ENCODE measurements at regions not wholly inside any gene's neighbourhood (a gene's known extent, or its start where the extent isn't known, plus 50 kb on each side); places are given as distances from the start of the nearest gene placed in this dataset.
"Not testable (repeated sequence)": the region's sequence is repeated elsewhere in the genome, so short reads cannot be mapped to it uniquely, and the experiment has no call there.

GRCh38 chr3:166283840-166284239, 446.6 kb upstream of the BCHE start:
- H3K4me1 ChIP-seq (ENCODE audit: control insufficient read depth, insufficient read depth, low read length) = no peaks in the 10 kb centered on the region
- no peaks in the 10 kb centered on the region for H3K9me3 ChIP-seq (replicated peaks; ENCODE audit: control insufficient read depth, low read depth, low read length)
- H3K27me3 ChIP-seq (ENCODE audit: control insufficient read depth, insufficient read depth, low read length) = no peaks in the 10 kb centered on the region
- H3K36me3 ChIP-seq (ENCODE audit: control insufficient read depth, insufficient read depth, low read length) = no peaks in the 10 kb centered on the region
- no peak overlapping the region for H3K27ac ChIP-seq (ENCODE audit: low read length)
- no peak overlapping the region for H3K4me3 ChIP-seq (ENCODE audit: low read length)
- peak; percentile 86 for DNase-seq
- no CpG with 5 or more reads among the region's 5 CpGs for WGBS (ENCODE audit: insufficient coverage)

GRCh38 chr3:166282931-166283330, 445.7 kb upstream of the BCHE start:
- no peaks in the 10 kb centered on the region for H3K27me3 ChIP-seq (ENCODE audit: control insufficient read depth, insufficient read depth, low read length)
- no peak overlapping the region for H3K27ac ChIP-seq (ENCODE audit: low read length)
- no peaks in the 10 kb centered on the region for H3K4me1 ChIP-seq (ENCODE audit: control insufficient read depth, insufficient read depth, low read length)
- no peak for DNase-seq
- no peak overlapping the region for H3K4me3 ChIP-seq (ENCODE audit: low read length)
- no peaks in the 10 kb centered on the region for H3K9me3 ChIP-seq (replicated peaks; ENCODE audit: control insufficient read depth, low read depth, low read length)
- no peaks in the 10 kb centered on the region for H3K36me3 ChIP-seq (ENCODE audit: control insufficient read depth, insufficient read depth, low read length)
- WGBS (ENCODE audit: insufficient coverage) = no CpG with 5 or more reads among the region's 2 CpGs

- H3K4me1 ChIP-seq (ENCODE audit: control insufficient read depth, insufficient read depth, low read length) = no peaks in the 10 kb centered on the region
- H3K27ac ChIP-seq (ENCODE audit: low read length) = no peak overlapping the region
- no peaks in the 10 kb centered on the region for H3K9me3 ChIP-seq (replicated peaks; ENCODE audit: control insufficient read depth, low read depth, low read length)
- no peak overlapping the region for H3K4me3 ChIP-seq (ENCODE audit: low read length)
- no peaks in the 10 kb centered on the region for H3K27me3 ChIP-seq (ENCODE audit: control insufficient read depth, insufficient read depth, low read length)
- no CpG with 5 or more reads among the region's 2 CpGs for whole genome bisulfite sequencing (ENCODE audit: insufficient coverage)
- DNase-seq = no peak
- no peaks in the 10 kb centered on the region for H3K36me3 ChIP-seq (ENCODE audit: control insufficient read depth, insufficient read depth, low read length)
Measured at GRCh38 chr3:166279636-166280035, 442.4 kb upstream of the BCHE start.

- WGBS (ENCODE audit: insufficient coverage) = no CpG with 5 or more reads among the region's 1 CpG
- Histone ChIP-seq H3K36me3 (ENCODE audit: control insufficient read depth, insufficient read depth, low read length) (no peaks in the 10 kb centered on the region), H3K4me1 (ENCODE audit: control insufficient read depth, insufficient read depth, low read length) (no peaks in the 10 kb centered on the region), H3K9me3 (replicated peaks; ENCODE audit: control insufficient read depth, low read depth, low read length) (no peaks in the 10 kb centered on the region), H3K27ac (ENCODE audit: low read length) (no peak overlapping the region), H3K4me3 (ENCODE audit: low read length) (no peak overlapping the region), H3K27me3 (ENCODE audit: control insufficient read depth, insufficient read depth, low read length) (no peaks in the 10 kb centered on the region)
- DNase-seq = no peak
Measured at GRCh38 chr3:166275024-166275390, 437.8 kb upstream of the BCHE start.

- no peak for DNase-seq
- H3K9me3 ChIP-seq (replicated peaks; ENCODE audit: control insufficient read depth, low read depth, low read length) = no peaks in the 10 kb centered on the region
- WGBS (ENCODE audit: insufficient coverage) = no CpG with 5 or more reads among the region's 4 CpGs
Measured at GRCh38 chr3:166274351-166275023, 437.3 kb upstream of the BCHE start.

GRCh38 chr3:166270429-166270828, 433.2 kb upstream of the BCHE start:
- Histone ChIP-seq H3K4me1 (ENCODE audit: control insufficient read depth, insufficient read depth, low read length) (no peaks in the 10 kb centered on the region), H3K27me3 (ENCODE audit: control insufficient read depth, insufficient read depth, low read length) (no peaks in the 10 kb centered on the region), H3K36me3 (ENCODE audit: control insufficient read depth, insufficient read depth, low read length) (no peaks in the 10 kb centered on the region), H3K4me3 (ENCODE audit: low read length) (no peak overlapping the region), H3K9me3 (replicated peaks; ENCODE audit: control insufficient read depth, low read depth, low read length) (no peaks in the 10 kb centered on the region), H3K27ac (ENCODE audit: low read length) (no peak overlapping the region)
- DNase-seq = no peak
- no CpG with 5 or more reads among the region's 1 CpG for WGBS (ENCODE audit: insufficient coverage)

More at GRCh38 chr3:166274351-166275023, 437.3 kb upstream of the BCHE start:
- no peak overlapping the region for H3K27ac ChIP-seq (ENCODE audit: low read length)
- H3K36me3 ChIP-seq (ENCODE audit: control insufficient read depth, insufficient read depth, low read length) = no peaks in the 10 kb centered on the region
- H3K27me3 ChIP-seq (ENCODE audit: control insufficient read depth, insufficient read depth, low read length) = no peaks in the 10 kb centered on the region
- no peak overlapping the region for H3K4me3 ChIP-seq (ENCODE audit: low read length)
- H3K4me1 ChIP-seq (ENCODE audit: control insufficient read depth, insufficient read depth, low read length) = no peaks in the 10 kb centered on the region

- DNase-seq = no peak
- Histone ChIP-seq H3K9me3 (replicated peaks; ENCODE audit: control insufficient read depth, low read depth, low read length) (no peaks in the 10 kb centered on the region), H3K4me3 (ENCODE audit: low read length) (no peak overlapping the region), H3K27me3 (ENCODE audit: control insufficient read depth, insufficient read depth, low read length) (no peaks in the 10 kb centered on the region), H3K4me1 (ENCODE audit: control insufficient read depth, insufficient read depth, low read length) (no peaks in the 10 kb centered on the region), H3K36me3 (ENCODE audit: control insufficient read depth, insufficient read depth, low read length) (no peaks in the 10 kb centered on the region), H3K27ac (ENCODE audit: low read length) (no peak overlapping the region)
- 100% methylated on average over 1 of the region's 4 CpGs for WGBS (ENCODE audit: insufficient coverage)
Measured at GRCh38 chr3:166265153-166265552, 427.9 kb upstream of the BCHE start.

- DNase-seq = no peak
- Histone ChIP-seq H3K9me3 (replicated peaks; ENCODE audit: control insufficient read depth, low read depth, low read length) (no peaks in the 10 kb centered on the region), H3K4me1 (ENCODE audit: control insufficient read depth, insufficient read depth, low read length) (no peaks in the 10 kb centered on the region), H3K4me3 (ENCODE audit: low read length) (no peak overlapping the region), H3K36me3 (ENCODE audit: control insufficient read depth, insufficient read depth, low read length) (no peaks in the 10 kb centered on the region), H3K27ac (ENCODE audit: low read length) (no peak overlapping the region), H3K27me3 (ENCODE audit: control insufficient read depth, insufficient read depth, low read length) (no peaks in the 10 kb centered on the region)
- no CpG with 5 or more reads among the region's 2 CpGs for WGBS (ENCODE audit: insufficient coverage)
Measured at GRCh38 chr3:166263460-166263859, 426.2 kb upstream of the BCHE start.

GRCh38 chr3:166258293-166258850, 421.1 kb upstream of the BCHE start:
- not testable (repeated sequence) for DNase-seq
- 87% methylated on average over 12 of the region's 41 CpGs for WGBS (ENCODE audit: insufficient coverage)

GRCh38 chr3:166257715-166258114, 420.5 kb upstream of the BCHE start:
- 95% methylated on average over 15 of the region's 16 CpGs for WGBS (ENCODE audit: insufficient coverage)
- Histone ChIP-seq H3K4me1 (ENCODE audit: control insufficient read depth, insufficient read depth, low read length) (no peaks in the 10 kb centered on the region), H3K36me3 (ENCODE audit: control insufficient read depth, insufficient read depth, low read length) (no peaks in the 10 kb centered on the region), H3K27ac (ENCODE audit: low read length) (no peak overlapping the region), H3K9me3 (replicated peaks; ENCODE audit: control insufficient read depth, low read depth, low read length) (no peaks in the 10 kb centered on the region), H3K27me3 (ENCODE audit: control insufficient read depth, insufficient read depth, low read length) (no peaks in the 10 kb centered on the region), H3K4me3 (ENCODE audit: low read length) (no peak overlapping the region)
- no peak for DNase-seq

More at GRCh38 chr3:166258293-166258850, 421.1 kb upstream of the BCHE start:
- not testable (repeated sequence) for H3K9me3 ChIP-seq (replicated peaks; ENCODE audit: control insufficient read depth, low read depth, low read length); H3K36me3 ChIP-seq (ENCODE audit: control insufficient read depth, insufficient read depth, low read length); H3K27me3 ChIP-seq (ENCODE audit: control insufficient read depth, insufficient read depth, low read length); H3K27ac ChIP-seq (ENCODE audit: low read length); H3K4me1 ChIP-seq (ENCODE audit: control insufficient read depth, insufficient read depth, low read length); H3K4me3 ChIP-seq (ENCODE audit: low read length)

- H3K4me3 ChIP-seq (ENCODE audit: low read length) = no peak overlapping the region
- WGBS (ENCODE audit: insufficient coverage) = 50% methylated on average over 1 of the region's 3 CpGs
- H3K9me3 ChIP-seq (replicated peaks; ENCODE audit: control insufficient read depth, low read depth, low read length) = peaks cover 3% of the 10 kb centered on the region
- no peak for DNase-seq
- no peaks in the 10 kb centered on the region for H3K27me3 ChIP-seq (ENCODE audit: control insufficient read depth, insufficient read depth, low read length)
- no peaks in the 10 kb centered on the region for H3K4me1 ChIP-seq (ENCODE audit: control insufficient read depth, insufficient read depth, low read length)
- no peaks in the 10 kb centered on the region for H3K36me3 ChIP-seq (ENCODE audit: control insufficient read depth, insufficient read depth, low read length)
- no peak overlapping the region for H3K27ac ChIP-seq (ENCODE audit: low read length)
Measured at GRCh38 chr3:166248784-166249183, 411.6 kb upstream of the BCHE start.

Measured in muscle of leg (tissue), 3 donors.